ENCODE measurements at regions not wholly inside any gene's neighbourhood (a gene's known extent, or its start where the extent isn't known, plus 50 kb on each side); places are given as distances from the start of the nearest gene placed in this dataset.

DNA sequence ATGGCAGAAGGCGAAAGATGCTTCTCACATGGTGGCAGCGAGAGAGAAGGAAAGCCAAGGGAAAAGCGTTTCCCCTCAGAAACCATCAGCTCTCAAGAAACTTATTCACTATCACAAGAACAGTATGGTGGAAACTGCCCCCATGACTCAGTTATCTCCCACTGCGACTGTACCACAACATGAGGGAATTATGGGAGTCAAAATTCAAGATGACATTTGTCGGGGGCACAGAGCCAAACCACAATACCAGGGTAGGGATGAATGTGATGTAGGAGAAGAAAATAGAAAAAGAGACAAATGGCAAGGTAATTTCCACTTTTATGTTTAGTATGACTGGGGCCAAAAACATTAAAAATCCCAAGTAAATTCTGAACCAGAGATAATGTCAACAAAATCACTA, 216.8 kb downstream of the TRIM36 start (continued):
- TF ChIP-seq, protein P1, sequence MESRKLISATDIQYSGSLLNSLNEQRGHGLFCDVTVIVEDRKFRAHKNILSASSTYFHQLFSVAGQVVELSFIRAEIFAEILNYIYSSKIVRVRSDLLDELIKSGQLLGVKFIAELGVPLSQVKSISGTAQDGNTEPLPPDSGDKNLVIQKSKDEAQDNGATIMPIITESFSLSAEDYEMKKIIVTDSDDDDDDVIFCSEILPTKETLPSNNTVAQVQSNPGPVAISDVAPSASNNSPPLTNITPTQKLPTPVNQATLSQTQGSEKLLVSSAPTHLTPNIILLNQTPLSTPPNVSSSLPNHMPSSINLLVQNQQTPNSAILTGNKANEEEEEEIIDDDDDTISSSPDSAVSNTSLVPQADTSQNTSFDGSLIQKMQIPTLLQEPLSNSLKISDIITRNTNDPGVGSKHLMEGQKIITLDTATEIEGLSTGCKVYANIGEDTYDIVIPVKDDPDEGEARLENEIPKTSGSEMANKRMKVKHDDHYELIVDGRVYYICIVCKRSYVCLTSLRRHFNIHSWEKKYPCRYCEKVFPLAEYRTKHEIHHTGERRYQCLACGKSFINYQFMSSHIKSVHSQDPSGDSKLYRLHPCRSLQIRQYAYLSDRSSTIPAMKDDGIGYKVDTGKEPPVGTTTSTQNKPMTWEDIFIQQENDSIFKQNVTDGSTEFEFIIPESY (IDR thresholded peaks at IDR 0.05; ENCODE audit: extremely low read depth, insufficient replicate concordance, low read length): no peak
- TF ChIP-seq RAD21 (IDR thresholded peaks at IDR 0.05; ENCODE audit: low read depth): no peak
- TF ChIP-seq SP1 (IDR thresholded peaks at IDR 0.05; ENCODE audit: low read depth): no peak
- no peak for TF ChIP-seq SIN3A (IDR thresholded peaks at IDR 0.05; ENCODE audit: low read depth)
- no peak for TF ChIP-seq ELF1 (IDR thresholded peaks at IDR 0.05; ENCODE audit: borderline replicate concordance, low read depth)
- TF ChIP-seq YY1 (IDR thresholded peaks at IDR 0.05; ENCODE audit: extremely low read depth, insufficient replicate concordance, low read depth, low read length): no peak

DNA sequence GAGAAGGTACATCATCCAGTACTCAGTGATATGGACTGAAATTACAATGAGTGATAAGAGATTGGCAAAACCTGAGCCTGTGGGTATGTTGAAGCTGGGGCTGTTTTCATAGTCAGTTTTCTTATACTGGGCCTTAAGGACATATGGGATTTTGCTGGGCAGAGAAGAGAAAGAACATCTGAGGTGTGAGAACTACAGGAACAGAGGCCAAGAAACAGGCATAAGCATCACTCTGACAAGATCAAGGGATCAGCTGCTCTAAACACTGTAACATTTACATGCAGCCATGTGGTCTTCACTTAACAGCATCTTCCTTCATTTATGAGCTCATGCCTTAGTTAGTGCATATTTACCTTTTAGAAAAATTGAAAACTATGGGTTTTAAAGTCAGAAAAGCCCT, 220.0 kb downstream of the TRIM36 start:
- no peaks in the 10 kb centered on the region for H4K20me1 ChIP-seq (ENCODE audit: insufficient read depth)
- H3K9me3 ChIP-seq (ENCODE audit: control insufficient read depth in 1 of 2, insufficient read depth in 1 of 2, low read depth in 1 of 2, low read length in 2 of 2): no peaks in the 10 kb centered on the region
- no peak overlapping the region for H3K9ac ChIP-seq (ENCODE audit: low read length)
- ATAC-seq (no peak), DNase-seq (ENCODE audit: low read depth, low spot score) (no peak)
- no peaks in the 10 kb centered on the region for H3K9me2 ChIP-seq (ENCODE audit: insufficient read depth)
- POLR2A ChIA-PET: no interaction called here
- no peak overlapping the region for H3K4me2 ChIP-seq (ENCODE audit: low read length)
- H2AFZ ChIP-seq (ENCODE audit: low read depth, low read length, poor library complexity, severe bottlenecking): no peak overlapping the region
- no peak overlapping the region for H3K4me3 ChIP-seq (replicated peaks in 1 of 2; ENCODE audit: low read depth in 1 of 2, low read length in 2 of 2)
- 0 out of 2 replicates have a peak, but pooled peaks cover 6% of the 10 kb centered on the region for H3K27me3 ChIP-seq (ENCODE audit: insufficient read depth, low read length)
- BruUV-seq (replicated peaks): no TSS peak
- intact Hi-C loops (cut with micrococcal nuclease): no loop called here
- no peaks in the 10 kb centered on the region for H3K36me3 ChIP-seq (ENCODE audit: control insufficient read depth in 1 of 2, insufficient read depth in 2 of 2, low read length in 2 of 2)
- CTCF ChIA-PET: no interaction called here
- no peak overlapping the region for H3K27ac ChIP-seq (ENCODE audit: low read depth, low read length)
- TF ChIP-seq, protein P2, sequence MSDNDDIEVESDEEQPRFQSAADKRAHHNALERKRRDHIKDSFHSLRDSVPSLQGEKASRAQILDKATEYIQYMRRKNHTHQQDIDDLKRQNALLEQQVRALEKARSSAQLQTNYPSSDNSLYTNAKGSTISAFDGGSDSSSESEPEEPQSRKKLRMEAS (IDR thresholded peaks at IDR 0.05): no peak
- no peak for TF ChIP-seq ZNF274 (IDR thresholded peaks at IDR 0.05; ENCODE audit: low read depth, low read length)
- TF ChIP-seq JUND (IDR thresholded peaks at IDR 0.05): no peak
- TF ChIP-seq EGR1 (IDR thresholded peaks at IDR 0.05; ENCODE audit: low read depth): no peak
- TF ChIP-seq FOSL1 (IDR thresholded peaks at IDR 0.05; ENCODE audit: low read depth): no peak
- TF ChIP-seq, protein P3, sequence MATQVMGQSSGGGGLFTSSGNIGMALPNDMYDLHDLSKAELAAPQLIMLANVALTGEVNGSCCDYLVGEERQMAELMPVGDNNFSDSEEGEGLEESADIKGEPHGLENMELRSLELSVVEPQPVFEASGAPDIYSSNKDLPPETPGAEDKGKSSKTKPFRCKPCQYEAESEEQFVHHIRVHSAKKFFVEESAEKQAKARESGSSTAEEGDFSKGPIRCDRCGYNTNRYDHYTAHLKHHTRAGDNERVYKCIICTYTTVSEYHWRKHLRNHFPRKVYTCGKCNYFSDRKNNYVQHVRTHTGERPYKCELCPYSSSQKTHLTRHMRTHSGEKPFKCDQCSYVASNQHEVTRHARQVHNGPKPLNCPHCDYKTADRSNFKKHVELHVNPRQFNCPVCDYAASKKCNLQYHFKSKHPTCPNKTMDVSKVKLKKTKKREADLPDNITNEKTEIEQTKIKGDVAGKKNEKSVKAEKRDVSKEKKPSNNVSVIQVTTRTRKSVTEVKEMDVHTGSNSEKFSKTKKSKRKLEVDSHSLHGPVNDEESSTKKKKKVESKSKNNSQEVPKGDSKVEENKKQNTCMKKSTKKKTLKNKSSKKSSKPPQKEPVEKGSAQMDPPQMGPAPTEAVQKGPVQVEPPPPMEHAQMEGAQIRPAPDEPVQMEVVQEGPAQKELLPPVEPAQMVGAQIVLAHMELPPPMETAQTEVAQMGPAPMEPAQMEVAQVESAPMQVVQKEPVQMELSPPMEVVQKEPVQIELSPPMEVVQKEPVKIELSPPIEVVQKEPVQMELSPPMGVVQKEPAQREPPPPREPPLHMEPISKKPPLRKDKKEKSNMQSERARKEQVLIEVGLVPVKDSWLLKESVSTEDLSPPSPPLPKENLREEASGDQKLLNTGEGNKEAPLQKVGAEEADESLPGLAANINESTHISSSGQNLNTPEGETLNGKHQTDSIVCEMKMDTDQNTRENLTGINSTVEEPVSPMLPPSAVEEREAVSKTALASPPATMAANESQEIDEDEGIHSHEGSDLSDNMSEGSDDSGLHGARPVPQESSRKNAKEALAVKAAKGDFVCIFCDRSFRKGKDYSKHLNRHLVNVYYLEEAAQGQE (IDR thresholded peaks at IDR 0.05; ENCODE audit: low read depth): no peak
- no peak for TF ChIP-seq SIN3A (IDR thresholded peaks at IDR 0.05; ENCODE audit: low read depth)
- TF ChIP-seq EZH2 (IDR thresholded peaks at IDR 0.05): no peak
- TF ChIP-seq ELF1 (IDR thresholded peaks at IDR 0.05; ENCODE audit: borderline replicate concordance, low read depth): no peak
- TF ChIP-seq, protein P4, sequence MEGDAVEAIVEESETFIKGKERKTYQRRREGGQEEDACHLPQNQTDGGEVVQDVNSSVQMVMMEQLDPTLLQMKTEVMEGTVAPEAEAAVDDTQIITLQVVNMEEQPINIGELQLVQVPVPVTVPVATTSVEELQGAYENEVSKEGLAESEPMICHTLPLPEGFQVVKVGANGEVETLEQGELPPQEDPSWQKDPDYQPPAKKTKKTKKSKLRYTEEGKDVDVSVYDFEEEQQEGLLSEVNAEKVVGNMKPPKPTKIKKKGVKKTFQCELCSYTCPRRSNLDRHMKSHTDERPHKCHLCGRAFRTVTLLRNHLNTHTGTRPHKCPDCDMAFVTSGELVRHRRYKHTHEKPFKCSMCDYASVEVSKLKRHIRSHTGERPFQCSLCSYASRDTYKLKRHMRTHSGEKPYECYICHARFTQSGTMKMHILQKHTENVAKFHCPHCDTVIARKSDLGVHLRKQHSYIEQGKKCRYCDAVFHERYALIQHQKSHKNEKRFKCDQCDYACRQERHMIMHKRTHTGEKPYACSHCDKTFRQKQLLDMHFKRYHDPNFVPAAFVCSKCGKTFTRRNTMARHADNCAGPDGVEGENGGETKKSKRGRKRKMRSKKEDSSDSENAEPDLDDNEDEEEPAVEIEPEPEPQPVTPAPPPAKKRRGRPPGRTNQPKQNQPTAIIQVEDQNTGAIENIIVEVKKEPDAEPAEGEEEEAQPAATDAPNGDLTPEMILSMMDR (IDR thresholded peaks at IDR 0.05 in 2 of 3, conservative IDR thresholded peaks at IDR 0.05 in 1 of 3; ENCODE audit: borderline replicate concordance in 1 of 3, insufficient read depth in 1 of 3, low read depth in 2 of 3, low read length in 2 of 3): no peak
- TF ChIP-seq EZH2phosphoT487 (IDR thresholded peaks at IDR 0.05; ENCODE audit: borderline replicate concordance): no peak
- no peak for TF ChIP-seq CBX3 (IDR thresholded peaks at IDR 0.05; ENCODE audit: low read depth)
- TF ChIP-seq POLR2A (IDR thresholded peaks at IDR 0.05; ENCODE audit: borderline replicate concordance, extremely low read depth, insufficient read depth, insufficient read length): no peak
- TF ChIP-seq, protein P5, sequence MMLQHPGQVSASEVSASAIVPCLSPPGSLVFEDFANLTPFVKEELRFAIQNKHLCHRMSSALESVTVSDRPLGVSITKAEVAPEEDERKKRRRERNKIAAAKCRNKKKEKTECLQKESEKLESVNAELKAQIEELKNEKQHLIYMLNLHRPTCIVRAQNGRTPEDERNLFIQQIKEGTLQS (IDR thresholded peaks at IDR 0.05): no peak
- H3K79me2 ChIP-seq (ENCODE audit: insufficient read depth, low read length): no peaks in the 10 kb centered on the region
- H3K4me1 ChIP-seq (ENCODE audit: control insufficient read depth in 1 of 2, insufficient read depth in 2 of 2, low read length in 2 of 2): no peaks in the 10 kb centered on the region
- RAD21 ChIA-PET (ENCODE audit: low non-redundant PET in 1 of 2, low total read pairs in 2 of 2, uncharacterized antibody in 2 of 2, unreplicated experiment in 2 of 2): no interaction called here
